Fibroblast of lung (primary cell): ENCODE measurements at regions not wholly inside any gene's neighbourhood (a gene's known extent, or its start where the extent isn't known, plus 50 kb on each side); places are given as distances from the start of the nearest gene placed in this dataset.

Experiments
- DNase-seq, 2 donors: peaks; one replicate each; pipeline versions ENCODE4 v3.0.0 to v3.0.0-alpha.2; 2010; ENCODE audit warnings: low read depth in 2 of 2
- H2AFZ ChIP-seq: 2 replicates; pipeline ENCODE4 v1.5.1; 2012; ENCODE audit warnings: low read length, control low read depth, inconsistent platforms
- H3K27ac ChIP-seq: 2 replicates; pipeline ENCODE4 v1.5.1; 2011; ENCODE audit warnings: low read length, control low read depth; ENCODE audit not compliant: insufficient read depth
- H3K27me3 ChIP-seq: 2 replicates; pipeline ENCODE4 v1.5.1; 2011; ENCODE audit warnings: mild to moderate bottlenecking, low read length; ENCODE audit not compliant: control insufficient read depth, insufficient read depth
- H3K36me3 ChIP-seq: 2 replicates; pipeline ENCODE4 v1.5.1; 2011; ENCODE audit warnings: low read length; ENCODE audit not compliant: control insufficient read depth, insufficient read depth
- H3K4me1 ChIP-seq: 2 replicates; pipeline ENCODE4 v1.5.1; 2011; ENCODE audit warnings: low read length; ENCODE audit not compliant: control insufficient read depth, insufficient read depth; ENCODE audit errors: extremely low read depth
- H3K4me2 ChIP-seq: 2 replicates; pipeline ENCODE4 v1.5.1; 2011; ENCODE audit warnings: low read length, control low read depth; ENCODE audit not compliant: insufficient read depth; ENCODE audit errors: extremely low read depth
- H3K4me3 ChIP-seq, 4 experiments: fragments of 200-600 bp in 1 of 4; sonication (generic) in 1 of 4; replicated peaks in 1 of 4; 2 replicates each; pipeline ENCODE4 v1.5.1; 2011 to 2016; ENCODE audit warnings: low read length in 4 of 4, low read depth in 3 of 4, mild to moderate bottlenecking in 3 of 4, control low read depth in 2 of 4, inconsistent platforms in 1 of 4, mixed read lengths in 1 of 4; ENCODE audit not compliant: insufficient read depth in 1 of 4; ENCODE audit errors: control extremely low read depth in 1 of 4
- H3K79me2 ChIP-seq: 2 replicates; pipeline ENCODE4 v1.5.1; 2012; ENCODE audit warnings: mild to moderate bottlenecking, low read length, inconsistent platforms; ENCODE audit not compliant: control insufficient read depth, insufficient read depth
- H3K9ac ChIP-seq: 2 replicates; pipeline ENCODE4 v1.5.1; 2011; ENCODE audit warnings: mild to moderate bottlenecking, low read length, control low read depth; ENCODE audit not compliant: insufficient read depth
- H3K9me3 ChIP-seq: 2 replicates; pipeline ENCODE4 v1.5.1; 2012; ENCODE audit warnings: low read depth, low read length; ENCODE audit not compliant: control insufficient read depth, insufficient read depth
- H4K20me1 ChIP-seq: 2 replicates; pipeline ENCODE4 v1.5.1; 2011; ENCODE audit warnings: low read length; ENCODE audit not compliant: control insufficient read depth, insufficient read depth; ENCODE audit errors: extremely low read depth
- EZH2 ChIP-seq: IDR thresholded peaks from 2 replicates; pipeline ENCODE4 v1.5.1; 2012; ENCODE audit warnings: low read length, control low read depth, mild to moderate bottlenecking; ENCODE audit errors: missing control alignments
- TF ChIP-seq, protein P1 (sequence below), 2 donors: IDR thresholded peaks in 1 of 2; conservative IDR thresholded peaks in 1 of 2; 1 replicate in 1 of 2; 2 replicates in 1 of 2; pipeline ENCODE4 v1.5.1; 2011 to 2012; ENCODE audit warnings: low read length in 2 of 2, control low read depth in 1 of 2, inconsistent platforms in 1 of 2, low read depth in 1 of 2, mild to moderate bottlenecking in 1 of 2

DNA sequence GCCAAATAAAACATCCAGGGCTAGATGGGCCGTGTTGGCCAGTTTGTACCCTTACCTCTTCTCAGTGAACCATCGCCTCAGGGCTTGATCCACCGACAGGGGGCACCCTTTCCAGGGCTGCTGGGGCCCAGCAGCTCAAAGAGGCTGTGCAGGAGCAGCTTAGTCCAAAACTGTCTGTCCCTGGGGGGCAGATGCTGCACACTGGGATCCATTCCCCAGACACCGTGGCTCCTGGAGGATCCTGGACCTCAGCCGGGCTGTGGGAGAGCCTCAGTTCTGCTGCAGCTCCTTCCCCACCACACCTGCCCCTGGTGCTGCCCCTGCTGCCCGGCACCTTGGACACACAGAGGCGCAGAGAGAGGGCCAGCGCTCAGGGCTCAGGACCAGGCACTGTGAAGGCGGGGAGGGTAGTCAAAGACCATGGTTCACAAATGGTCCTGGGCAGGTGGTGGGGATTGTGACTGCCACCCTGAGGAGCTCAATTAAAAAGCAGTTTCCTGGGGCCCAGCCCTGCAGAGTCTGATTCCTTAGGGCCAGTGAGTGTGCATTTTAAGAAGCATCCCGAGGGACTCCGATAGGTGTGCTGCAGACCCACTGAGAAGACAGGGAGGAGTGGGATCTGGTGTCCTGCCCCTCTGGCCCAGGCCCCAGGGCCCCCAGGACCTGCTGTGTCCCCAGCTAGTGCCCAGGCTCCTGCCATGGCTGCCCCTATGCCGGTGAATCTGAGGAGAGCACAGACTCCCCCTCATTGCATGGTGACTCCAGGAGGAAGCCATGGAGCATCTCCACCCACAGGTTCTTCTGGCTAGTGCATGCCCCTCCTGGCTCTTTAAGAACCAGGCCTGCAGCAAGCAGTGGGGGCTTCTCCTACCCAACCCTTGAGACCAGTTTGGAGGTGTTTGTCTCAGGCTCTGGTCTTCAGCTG is 86.5 kb upstream of the PRR20G start:
- no peaks in the 10 kb centered on the region for H3K9me3 ChIP-seq
- no peaks in the 10 kb centered on the region for H3K4me1 ChIP-seq
- H3K9ac ChIP-seq = no peak overlapping the region
- TF ChIP-seq, protein P1, sequence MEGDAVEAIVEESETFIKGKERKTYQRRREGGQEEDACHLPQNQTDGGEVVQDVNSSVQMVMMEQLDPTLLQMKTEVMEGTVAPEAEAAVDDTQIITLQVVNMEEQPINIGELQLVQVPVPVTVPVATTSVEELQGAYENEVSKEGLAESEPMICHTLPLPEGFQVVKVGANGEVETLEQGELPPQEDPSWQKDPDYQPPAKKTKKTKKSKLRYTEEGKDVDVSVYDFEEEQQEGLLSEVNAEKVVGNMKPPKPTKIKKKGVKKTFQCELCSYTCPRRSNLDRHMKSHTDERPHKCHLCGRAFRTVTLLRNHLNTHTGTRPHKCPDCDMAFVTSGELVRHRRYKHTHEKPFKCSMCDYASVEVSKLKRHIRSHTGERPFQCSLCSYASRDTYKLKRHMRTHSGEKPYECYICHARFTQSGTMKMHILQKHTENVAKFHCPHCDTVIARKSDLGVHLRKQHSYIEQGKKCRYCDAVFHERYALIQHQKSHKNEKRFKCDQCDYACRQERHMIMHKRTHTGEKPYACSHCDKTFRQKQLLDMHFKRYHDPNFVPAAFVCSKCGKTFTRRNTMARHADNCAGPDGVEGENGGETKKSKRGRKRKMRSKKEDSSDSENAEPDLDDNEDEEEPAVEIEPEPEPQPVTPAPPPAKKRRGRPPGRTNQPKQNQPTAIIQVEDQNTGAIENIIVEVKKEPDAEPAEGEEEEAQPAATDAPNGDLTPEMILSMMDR (conservative IDR thresholded peaks at IDR 0.05 in 1 of 2, IDR thresholded peaks at IDR 0.05 in 1 of 2; ENCODE audit: low read depth in 1 of 2, low read length in 2 of 2) = peak; percentile 5 to 18
- no peak for TF ChIP-seq EZH2
- H3K27me3 ChIP-seq = no peaks in the 10 kb centered on the region
- no peak for DNase-seq
- no peak overlapping the region for H2AFZ ChIP-seq
- H3K27ac ChIP-seq = no peak overlapping the region
- H3K4me2 ChIP-seq = no peak overlapping the region
- H4K20me1 ChIP-seq = no peaks in the 10 kb centered on the region
- no peak overlapping the region for H3K4me3 ChIP-seq
- no peaks in the 10 kb centered on the region for H3K79me2 ChIP-seq
- H3K36me3 ChIP-seq = no peaks in the 10 kb centered on the region

- Histone ChIP-seq H3K4me2 (no peak overlapping the region), H3K9me3 (no peaks in the 10 kb centered on the region), H3K27ac (no peak overlapping the region), H3K36me3 (no peaks in the 10 kb centered on the region), H4K20me1 (no peaks in the 10 kb centered on the region), H3K79me2 (no peaks in the 10 kb centered on the region), H3K9ac (no peak overlapping the region), H2AFZ (no peak overlapping the region), H3K27me3 (no peaks in the 10 kb centered on the region), H3K4me3 (no peak overlapping the region), H3K4me1 (no peaks in the 10 kb centered on the region)
- DNase-seq = no peak
- TF ChIP-seq, protein P1 (conservative IDR thresholded peaks at IDR 0.05 in 1 of 2, IDR thresholded peaks at IDR 0.05 in 1 of 2; ENCODE audit: low read depth in 1 of 2, low read length in 2 of 2) = no peak
- no peak for TF ChIP-seq EZH2
Observed at GRCh38 chr3:127373441-127374085, 85.7 kb upstream of the PRR20G start.

- Histone ChIP-seq H3K27me3 (no peaks in the 10 kb centered on the region), H3K36me3 (no peaks in the 10 kb centered on the region), H3K4me2 (no peak overlapping the region), H3K4me1 (no peaks in the 10 kb centered on the region), H3K9ac (no peak overlapping the region), H3K27ac (no peak overlapping the region), H3K4me3 (no peak overlapping the region), H2AFZ (no peak overlapping the region), H3K9me3 (no peaks in the 10 kb centered on the region), H4K20me1 (no peaks in the 10 kb centered on the region), H3K79me2 (no peaks in the 10 kb centered on the region)
- TF ChIP-seq, protein P1 (conservative IDR thresholded peaks at IDR 0.05 in 1 of 2, IDR thresholded peaks at IDR 0.05 in 1 of 2; ENCODE audit: low read depth in 1 of 2, low read length in 2 of 2) = no peak
- TF ChIP-seq EZH2 = no peak
- DNase-seq = no peak
Observed at GRCh38 chr3:127371846-127372245, 84.0 kb upstream of the PRR20G start.
